ENCODE measurements at regions not wholly inside any gene's neighbourhood (a gene's known extent, or its start where the extent isn't known, plus 50 kb on each side); places are given as distances from the start of the nearest gene placed in this dataset.

GRCh38 chr1:55386456-55386855 lies 171.3 kb upstream of the USP24 start:
- DNase-seq (ENCODE audit: extremely low spot score) = no peak
- CTCF ChIA-PET = interaction anchor here (1.8 kb wide), 1 partner anchor 10 kb away, joined by 8 read pairs; no protein-coding TSS in a partner anchor
- POLR2A ChIA-PET = no interaction called here
- TF ChIP-seq CTCF (IDR thresholded peaks at IDR 0.05; ENCODE audit: control extremely low read depth, extremely low read depth, low read depth, missing control alignments) = no peak

- no peak for TF ChIP-seq CTCF (IDR thresholded peaks at IDR 0.05; ENCODE audit: control extremely low read depth, extremely low read depth, low read depth, missing control alignments)
- no peak for DNase-seq (ENCODE audit: extremely low spot score)
- ChIA-PET POLR2A (no interaction called here), CTCF (interaction anchor here (3.9 kb wide), 1 partner anchor 11 kb away, joined by 22 read pairs; no protein-coding TSS in a partner anchor)
Measured at GRCh38 chr1:55385402-55386018, 170.3 kb upstream of the USP24 start.

GRCh38 chr1:55384637-55385036 lies 169.5 kb upstream of the USP24 start:
- no peak for TF ChIP-seq CTCF (IDR thresholded peaks at IDR 0.05; ENCODE audit: control extremely low read depth, extremely low read depth, low read depth, missing control alignments)
- ChIA-PET POLR2A (no interaction called here), CTCF (interaction anchor here (1.0 to 3.9 kb wide), 2 partner anchors 10 kb away, joined by 3 to 22 read pairs; no protein-coding TSS in a partner anchor)
- no peak for DNase-seq (ENCODE audit: extremely low spot score)

GRCh38 chr1:55382806-55383305 lies 167.7 kb upstream of the USP24 start:
- ChIA-PET CTCF (interaction anchor here (3.9 kb wide), 1 partner anchor 8 kb away, joined by 22 read pairs; no protein-coding TSS in a partner anchor), POLR2A (no interaction called here)
- DNase-seq (ENCODE audit: extremely low spot score) = no peak
- no peak for TF ChIP-seq CTCF (IDR thresholded peaks at IDR 0.05; ENCODE audit: control extremely low read depth, extremely low read depth, low read depth, missing control alignments)

- POLR2A ChIA-PET = no interaction called here
- no peak for DNase-seq (ENCODE audit: extremely low spot score)
- TF ChIP-seq CTCF (IDR thresholded peaks at IDR 0.05; ENCODE audit: control extremely low read depth, extremely low read depth, low read depth, missing control alignments) = no peak
- CTCF ChIA-PET = interaction anchor here (2.2 to 3.9 kb wide), 2 partner anchors 7 to 11 kb away, joined by 9 to 22 read pairs; no protein-coding TSS in a partner anchor
Measured at GRCh38 chr1:55381983-55382382, 166.8 kb upstream of the USP24 start.

GRCh38 chr1:55381491-55381890 lies 166.3 kb upstream of the USP24 start:
- ChIA-PET POLR2A (no interaction called here), CTCF (interaction anchor here (0.7 to 2.2 kb wide), 2 partner anchors 8 to 11 kb away, joined by 3 to 9 read pairs; no protein-coding TSS in a partner anchor)
- DNase-seq (ENCODE audit: extremely low spot score) = no peak
- no peak for TF ChIP-seq CTCF (IDR thresholded peaks at IDR 0.05; ENCODE audit: control extremely low read depth, extremely low read depth, low read depth, missing control alignments)

All from GM10248 (cell line).